CD4-positive, alpha-beta T cell treated with Interleukin-2 at 100 ng/mL for 4 hours (primary cell): ENCODE measurements at regions not wholly inside any gene's neighbourhood (a gene's known extent, or its start where the extent isn't known, plus 50 kb on each side); places are given as distances from the start of the nearest gene placed in this dataset.

ENCODE experiments used
- DNase-seq: peaks from one replicate; pipeline ENCODE4 v3.0.0-alpha.2; 2020; ENCODE audit warnings: low spot score

GRCh38 chr12:63232896-63233295 lies 81.9 kb upstream of the AVPR1A start:
- DNase-seq: no peak

- no peak for DNase-seq
These were observed 77.9 kb upstream of the AVPR1A start for GRCh38 chr12:63228853-63229252.

GRCh38 chr12:63226792-63227463 lies 75.9 kb upstream of the AVPR1A start:
- DNase-seq: no peak

DNA sequence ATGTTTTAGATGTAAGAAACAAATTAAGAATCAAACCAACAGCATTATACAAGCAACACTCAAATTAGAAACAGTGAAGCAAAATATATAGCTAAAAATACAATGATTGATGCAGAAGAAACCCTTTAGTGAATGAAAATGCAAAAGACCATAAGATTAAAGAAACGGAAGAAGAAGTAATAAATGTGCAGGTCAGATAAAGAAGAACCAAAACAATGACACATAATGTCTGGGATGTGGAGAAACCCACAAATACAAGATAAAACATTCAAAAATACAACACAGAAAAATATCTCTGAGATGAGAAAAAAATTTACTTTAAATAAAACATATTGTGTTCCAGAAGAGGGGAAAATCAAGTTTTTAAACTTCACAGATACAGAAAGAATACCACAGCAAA lies 73.4 kb upstream of the AVPR1A start:
- no peak for DNase-seq

- no peak for DNase-seq
These were observed 72.1 kb upstream of the AVPR1A start for GRCh38 chr12:63223128-63223527.

DNA sequence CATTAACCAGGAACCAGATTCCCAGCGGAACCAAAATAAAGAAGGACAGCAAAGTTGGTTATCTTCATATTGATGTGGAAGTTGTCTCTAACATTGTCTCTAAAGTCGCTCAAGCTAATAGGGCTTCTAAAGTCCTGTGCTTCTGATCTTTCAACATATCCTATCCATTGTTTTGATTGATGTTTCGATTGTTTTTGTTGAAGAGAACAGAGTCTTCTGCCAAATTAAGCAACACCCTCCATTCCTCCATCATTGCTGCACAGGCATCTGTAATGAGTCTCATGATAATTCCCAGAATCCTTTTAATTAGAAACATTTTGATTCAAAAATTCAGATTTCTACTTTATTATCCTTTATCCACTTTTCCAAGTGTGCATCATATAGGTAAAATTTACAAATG lies 71.6 kb upstream of the AVPR1A start:
- no peak for DNase-seq

- DNase-seq: no peak
These were observed 69.9 kb upstream of the AVPR1A start for GRCh38 chr12:63220921-63221320.

GRCh38 chr12:63212316-63212715 lies 61.3 kb upstream of the AVPR1A start:
- DNase-seq: no peak

GRCh38 chr12:63208956-63209355 lies 58.0 kb upstream of the AVPR1A start:
- DNase-seq: no peak

- DNase-seq: no peak
These were observed 55.9 kb upstream of the AVPR1A start for GRCh38 chr12:63206909-63207308.

DNA sequence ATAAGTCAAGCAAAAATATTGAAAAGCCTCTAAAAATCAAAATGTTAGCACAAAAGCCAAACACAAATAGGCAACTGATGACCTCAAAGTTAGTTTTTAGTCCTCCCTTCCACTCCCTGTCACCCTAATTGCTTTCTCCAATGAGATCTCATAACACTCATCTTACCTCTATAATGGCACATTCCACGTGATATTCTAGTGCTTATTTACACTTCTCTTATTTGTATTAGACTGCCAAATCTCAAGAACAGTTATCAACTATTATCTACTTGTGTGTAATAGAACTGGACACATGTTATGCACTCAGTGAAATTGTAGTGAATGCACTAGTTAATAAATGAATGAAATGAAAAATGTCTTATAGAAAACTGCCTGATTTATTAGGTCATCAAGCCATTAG lies 55.5 kb upstream of the AVPR1A start:
- no peak for DNase-seq
